ENCODE measurements at regions not wholly inside any gene's neighbourhood (a gene's known extent, or its start where the extent isn't known, plus 50 kb on each side); places are given as distances from the start of the nearest gene placed in this dataset.

DNA sequence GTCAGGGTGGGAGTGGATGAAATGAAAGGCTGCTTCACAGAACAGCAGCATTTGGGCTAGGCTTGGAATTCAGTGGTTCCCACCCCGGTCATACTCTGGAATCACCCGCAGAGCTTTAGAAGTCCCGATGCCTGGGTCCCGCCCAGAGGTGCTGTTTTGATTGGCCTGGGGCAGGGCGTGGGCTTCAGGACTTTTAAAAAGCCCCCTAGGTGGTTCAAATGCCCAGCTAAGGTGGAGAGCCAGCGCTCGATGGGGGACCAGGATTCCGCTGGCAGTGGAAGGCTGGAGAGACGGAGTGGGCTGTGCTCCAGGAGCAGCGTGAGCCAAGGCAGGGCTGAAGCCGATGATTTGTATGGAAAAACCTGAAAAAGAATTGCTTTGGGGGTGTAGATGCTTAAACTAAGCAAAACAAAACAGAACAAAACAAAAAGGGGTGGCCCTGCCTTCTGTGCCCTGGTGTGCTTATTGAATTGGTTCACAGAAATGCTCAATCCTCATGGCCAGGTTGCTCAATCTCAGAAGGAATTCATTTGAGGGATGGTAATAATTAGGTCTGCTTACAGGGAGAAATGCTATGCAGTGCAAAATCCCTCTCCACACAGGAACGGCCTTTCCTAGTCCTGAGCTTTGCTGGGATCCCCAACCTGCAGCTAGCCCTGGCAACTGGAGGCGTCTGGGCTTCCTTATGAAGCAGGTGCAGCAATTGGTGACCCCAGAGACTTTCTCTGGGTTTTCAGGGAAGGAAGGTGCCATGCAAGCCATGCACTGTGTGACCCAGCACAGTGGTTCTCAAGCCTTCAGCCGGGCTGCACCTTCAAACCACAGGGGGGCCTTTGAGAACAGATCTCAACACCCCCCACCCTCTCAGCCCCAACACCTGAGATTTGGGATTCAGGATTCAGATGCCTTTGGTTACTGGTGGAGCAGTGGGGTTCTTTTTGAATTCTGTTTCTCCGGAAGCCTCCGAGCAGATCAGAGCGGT, 174.0 kb upstream of the ZNF618 start:
- DNase-seq (ENCODE audit: low read depth in 2 of 2, low spot score in 1 of 2) = no peak

DNA sequence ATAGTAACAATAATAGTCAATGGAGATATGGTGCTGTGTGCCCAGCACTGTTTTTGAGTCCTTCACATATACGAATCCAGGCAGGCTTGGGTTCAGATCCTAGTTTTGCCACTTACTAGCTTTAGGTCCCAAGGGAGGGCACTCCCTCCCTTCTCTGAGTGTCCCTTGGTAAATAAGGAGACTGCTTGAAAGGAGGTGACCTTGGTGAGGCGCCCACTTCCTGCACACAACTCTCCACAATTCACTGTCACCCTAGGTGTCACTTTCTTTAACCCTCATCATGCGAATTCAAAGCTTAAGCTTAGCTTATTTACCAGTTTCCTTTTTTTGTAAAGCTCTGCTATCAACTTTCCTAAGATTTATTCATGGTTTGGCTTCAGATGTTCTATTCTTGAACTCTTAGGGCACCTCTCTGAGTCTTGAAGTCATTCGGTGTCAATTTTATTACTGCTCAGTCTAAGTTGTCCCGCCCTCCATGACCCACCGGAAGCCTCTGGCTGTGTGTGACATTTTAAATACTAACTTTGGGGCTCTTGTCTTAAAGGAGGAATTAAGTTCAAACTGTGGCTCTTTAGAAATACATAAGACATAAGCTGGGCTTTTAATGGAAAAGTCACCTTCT, 170.7 kb upstream of the ZNF618 start:
- no peak for DNase-seq (ENCODE audit: low read depth in 2 of 2, low spot score in 1 of 2)

DNA sequence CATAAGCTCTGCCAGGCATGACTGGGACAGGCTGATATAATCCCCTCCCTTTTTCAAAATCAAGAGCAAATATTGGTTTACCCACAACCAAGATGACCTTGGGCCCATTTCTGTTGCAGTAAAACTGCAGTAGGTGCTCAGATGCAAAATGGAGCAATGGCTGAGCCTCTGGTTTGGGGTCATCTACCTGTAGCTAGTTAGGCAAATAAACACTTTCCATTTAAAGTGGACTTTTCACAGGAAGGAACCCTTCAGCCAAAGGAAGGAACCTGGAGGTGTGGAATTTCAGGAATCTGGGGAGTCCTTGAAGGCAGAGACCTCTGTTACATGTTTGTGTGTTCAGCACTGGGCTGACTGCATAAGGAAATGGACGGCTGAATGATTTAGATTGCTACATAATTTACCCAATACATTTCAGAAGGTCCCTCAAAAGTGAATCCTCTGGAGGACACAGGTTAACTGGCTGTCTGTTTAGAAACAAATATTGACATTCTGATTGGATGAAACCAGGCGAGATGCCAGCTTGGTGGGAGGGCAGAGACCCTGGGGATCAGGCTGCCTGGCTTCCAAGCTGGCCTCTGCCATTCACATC, 170.1 kb upstream of the ZNF618 start:
- no peak for DNase-seq (ENCODE audit: low read depth in 2 of 2, low spot score in 1 of 2)

DNA sequence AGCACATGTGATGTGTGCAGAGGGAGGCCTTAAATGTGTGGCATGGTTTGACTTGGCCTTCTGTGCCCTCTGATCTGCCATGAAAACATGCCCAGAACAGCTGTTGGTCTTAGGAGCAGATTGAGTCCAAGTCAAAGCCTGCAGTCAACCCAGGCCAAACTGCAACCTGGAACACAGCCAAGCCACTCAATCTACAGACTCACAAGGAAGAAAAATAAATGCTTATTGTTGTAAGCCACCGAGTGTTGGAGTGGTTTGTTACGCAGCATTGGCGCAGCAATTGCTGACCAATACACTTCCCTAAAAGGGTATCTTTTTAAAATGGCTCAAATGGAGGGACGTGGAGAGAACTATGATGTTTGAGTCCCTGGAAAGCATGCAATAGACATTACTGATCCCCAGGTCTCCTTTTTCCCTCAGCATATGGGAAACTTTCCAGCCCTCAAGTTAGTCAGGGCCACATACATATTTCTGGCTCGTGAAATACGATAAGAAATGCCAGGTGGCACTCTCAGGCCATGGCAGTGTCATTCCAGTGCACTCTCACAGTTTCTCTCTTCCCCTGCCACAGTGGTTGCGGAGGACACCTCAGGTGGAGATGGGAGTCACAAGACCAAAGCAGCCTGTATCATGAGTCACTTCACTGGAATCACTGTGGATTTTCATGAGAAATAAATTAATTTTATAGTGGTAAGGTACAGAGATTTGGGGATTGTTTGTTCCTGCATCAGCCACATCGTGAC, 168.0 kb upstream of the ZNF618 start:
- DNase-seq (ENCODE audit: low read depth in 2 of 2, low spot score in 1 of 2) = no peak

DNA sequence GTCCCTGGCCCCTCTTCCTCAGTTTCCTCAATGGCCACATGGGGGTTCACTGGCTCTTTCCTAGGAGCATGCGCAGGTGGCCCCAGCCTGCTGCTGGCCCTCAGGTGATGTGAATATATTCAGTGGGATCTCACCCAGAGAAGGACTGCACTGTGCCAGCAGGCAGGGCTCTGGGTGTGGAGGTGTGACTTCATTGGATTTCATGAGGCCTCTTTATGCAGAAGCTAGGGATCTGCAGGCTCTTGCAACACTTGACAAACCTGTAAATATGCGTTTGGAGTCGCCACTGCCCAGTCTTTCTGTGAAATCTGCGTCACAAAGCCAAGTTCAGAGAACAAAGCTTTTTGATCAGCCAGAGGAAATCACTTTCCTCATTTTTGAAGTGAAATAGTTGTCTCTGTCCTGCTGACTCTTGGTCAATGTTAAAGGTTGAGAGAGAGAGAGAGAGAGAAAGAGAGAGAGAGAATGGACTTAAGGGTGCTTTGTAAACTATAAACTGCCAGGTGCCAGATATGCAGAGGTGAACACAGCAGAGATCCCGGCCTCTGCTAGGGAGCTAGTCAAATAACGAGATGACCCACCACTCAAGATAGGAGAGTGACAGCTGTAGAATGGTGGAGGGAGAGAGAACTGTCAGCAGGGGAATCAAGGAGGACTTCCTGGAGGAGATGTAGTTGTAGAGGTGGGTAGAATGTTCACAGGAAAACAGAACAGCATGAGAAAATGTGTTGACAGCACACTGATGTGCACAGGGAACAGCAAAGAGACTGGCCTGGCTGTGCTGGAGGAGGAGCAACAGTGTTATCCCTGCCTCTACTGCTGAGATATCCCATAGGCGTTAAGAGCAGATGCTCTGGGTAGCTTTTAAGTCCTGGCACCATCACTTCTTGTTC, 167.0 kb upstream of the ZNF618 start:
- DNase-seq (ENCODE audit: low read depth in 2 of 2, low spot score in 1 of 2) = no peak

DNA sequence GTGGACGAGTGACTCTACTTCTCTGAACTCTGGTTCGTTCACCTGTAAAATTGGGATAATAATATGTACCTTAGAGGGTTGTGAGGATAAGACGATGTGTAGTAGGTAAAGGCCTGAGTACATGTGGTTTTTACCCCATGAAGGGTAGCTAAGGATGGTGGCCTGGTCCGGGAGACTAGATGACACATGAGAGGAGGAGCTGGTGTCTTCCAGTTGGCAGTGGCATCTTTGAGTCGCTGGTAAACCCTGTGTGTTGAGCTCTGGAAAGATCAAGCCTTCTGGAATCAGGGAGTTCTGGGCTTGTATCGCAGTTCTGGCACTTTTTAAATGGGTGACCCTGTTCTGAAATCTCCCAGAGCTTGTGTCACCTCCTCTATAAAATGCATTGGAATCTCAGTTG, 166.4 kb upstream of the ZNF618 start:
- DNase-seq (ENCODE audit: low read depth in 2 of 2, low spot score in 1 of 2) = no peak

DNA sequence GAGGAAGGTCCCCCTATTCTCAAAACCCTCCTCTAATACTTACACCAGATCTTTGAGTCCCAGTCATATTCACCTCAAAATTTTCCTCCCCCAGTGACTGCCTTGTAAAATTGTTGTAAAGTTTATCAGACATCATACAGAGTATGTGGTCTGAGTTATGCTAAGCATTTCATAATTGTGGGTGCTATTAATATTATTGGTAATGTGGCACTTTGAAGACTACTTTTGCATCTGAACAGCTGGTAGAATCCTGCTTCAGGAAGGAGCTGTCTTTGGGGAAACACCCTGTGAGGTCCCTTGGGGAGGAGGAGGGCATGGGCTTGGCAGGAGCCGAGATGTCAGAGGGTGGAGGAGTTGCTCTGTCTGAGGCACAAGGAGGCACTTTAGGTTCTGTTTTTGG, 164.9 kb upstream of the ZNF618 start:
- no peak for DNase-seq (ENCODE audit: low read depth in 2 of 2, low spot score in 1 of 2)

DNA sequence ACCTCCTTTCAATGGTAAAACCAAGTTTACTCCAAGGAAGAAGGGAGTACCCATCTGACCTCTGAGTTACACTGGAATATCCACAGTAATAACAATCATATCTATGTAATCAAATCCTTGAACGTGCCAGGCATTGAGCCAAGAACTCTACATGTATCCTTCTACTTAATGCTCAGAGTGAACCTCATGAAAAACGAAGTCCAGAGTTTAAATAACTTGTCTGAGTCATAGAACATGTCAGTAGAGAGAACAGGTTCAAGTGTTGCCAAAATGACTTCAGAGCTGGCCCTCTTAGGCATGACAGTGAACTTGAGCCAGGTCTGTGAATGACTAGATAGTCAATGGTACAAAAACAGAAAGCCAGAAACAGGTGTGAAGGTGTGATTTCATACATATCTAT, 164.1 kb upstream of the ZNF618 start:
- DNase-seq (ENCODE audit: low read depth in 2 of 2, low spot score in 1 of 2) = no peak

DNA sequence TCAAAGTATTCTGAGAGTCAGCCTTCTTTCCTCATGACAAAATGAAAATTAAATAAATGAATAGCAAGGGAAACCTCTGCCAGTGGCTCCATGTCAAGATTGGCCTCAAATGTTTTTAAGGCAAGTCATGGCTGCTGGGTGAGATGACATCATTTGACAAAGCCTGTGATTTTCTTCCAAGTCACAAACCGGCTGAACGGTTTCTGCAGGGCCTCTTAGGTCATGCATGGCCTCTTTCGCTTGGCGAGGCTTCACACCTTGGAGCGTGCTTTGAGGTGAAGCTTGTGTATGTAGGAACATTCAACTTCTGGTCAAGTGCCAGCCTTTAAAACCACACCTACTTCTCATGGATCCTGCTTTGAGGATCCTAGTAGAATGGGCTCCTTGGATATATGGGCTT, 161.0 kb upstream of the ZNF618 start:
- no peak for DNase-seq (ENCODE audit: low read depth in 2 of 2, low spot score in 1 of 2)

DNA sequence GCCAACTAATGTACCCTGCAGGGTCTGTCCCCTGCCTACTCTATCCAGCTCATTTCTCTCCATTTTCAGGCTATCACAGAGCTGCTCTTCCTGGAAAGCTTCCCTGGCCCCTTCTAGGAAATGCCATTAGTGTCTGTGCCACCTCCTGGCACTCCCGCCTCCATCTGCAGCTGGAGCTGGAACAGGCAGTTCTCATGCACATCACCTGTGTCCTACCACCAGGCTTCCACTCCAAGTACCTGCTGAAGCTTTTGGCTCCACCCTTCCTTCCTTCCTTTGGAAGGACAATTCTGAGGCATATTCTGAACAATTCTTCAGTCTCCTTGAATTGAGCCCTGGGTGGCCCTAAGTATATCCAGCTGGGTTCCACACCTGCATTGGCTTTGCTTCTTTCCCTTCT, 156.2 kb upstream of the ZNF618 start:
- DNase-seq (ENCODE audit: low read depth in 2 of 2, low spot score in 1 of 2) = no peak

DNA sequence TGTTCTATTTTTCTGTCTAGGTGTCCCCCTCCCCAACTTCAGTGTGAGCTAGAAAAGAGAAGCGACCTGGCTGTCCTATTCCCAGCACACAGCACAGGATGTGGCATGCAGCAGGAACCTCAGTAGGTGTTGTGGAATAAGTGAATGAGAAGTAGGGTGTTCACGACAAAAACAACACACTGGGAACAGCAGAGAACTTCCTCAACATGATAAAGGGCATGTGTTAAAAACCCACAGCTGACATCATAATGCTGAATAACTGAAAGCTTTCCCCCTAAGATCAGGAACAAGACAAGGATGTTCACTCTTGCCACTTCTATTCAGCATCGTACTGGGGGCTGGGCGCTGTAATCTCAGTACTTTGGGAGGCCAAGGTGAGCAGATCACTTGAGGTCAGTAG, 155.6 kb upstream of the ZNF618 start:
- DNase-seq (ENCODE audit: low read depth in 2 of 2, low spot score in 1 of 2) = no peak

DNA sequence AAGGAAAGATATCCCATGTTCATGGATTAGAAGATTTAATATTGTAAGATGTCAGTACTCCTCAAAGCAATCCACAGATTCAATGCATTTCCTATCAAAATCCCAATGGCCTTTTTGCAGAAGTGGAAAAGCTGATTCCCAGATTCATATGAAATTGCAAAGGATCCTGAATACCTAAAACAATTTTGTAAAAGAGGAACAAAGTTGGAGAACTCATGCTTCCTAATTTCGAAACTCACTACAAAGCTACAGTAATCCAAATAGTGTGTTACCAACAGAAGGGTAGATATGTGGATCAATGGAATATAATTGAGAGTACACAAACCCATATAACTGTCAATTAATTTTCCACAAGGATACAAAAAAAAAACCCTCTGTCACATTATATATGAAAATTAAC, 154.3 kb upstream of the ZNF618 start:
- no peak for DNase-seq (ENCODE audit: low read depth in 2 of 2, low spot score in 1 of 2)

DNA sequence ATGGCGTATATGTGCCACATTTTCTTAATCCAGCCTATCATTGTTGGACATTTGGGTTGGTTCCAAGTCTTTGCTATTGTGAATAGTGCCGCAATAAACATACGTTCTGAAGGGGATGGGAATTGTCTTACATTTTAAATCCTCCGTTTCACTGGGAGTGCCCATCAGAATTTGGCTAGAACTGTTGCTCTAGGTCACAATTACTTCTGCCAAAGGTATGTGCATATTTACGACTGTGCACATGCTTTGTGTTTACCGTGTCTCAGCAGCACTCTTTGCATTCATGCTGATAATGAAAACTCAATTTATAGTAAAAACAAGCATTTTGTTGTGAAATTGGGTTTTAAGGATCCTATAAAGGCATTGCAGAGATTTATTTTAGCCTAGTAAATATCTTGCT, 151.9 kb upstream of the ZNF618 start:
- no peak for DNase-seq (ENCODE audit: low read depth in 2 of 2, low spot score in 1 of 2)

DNA sequence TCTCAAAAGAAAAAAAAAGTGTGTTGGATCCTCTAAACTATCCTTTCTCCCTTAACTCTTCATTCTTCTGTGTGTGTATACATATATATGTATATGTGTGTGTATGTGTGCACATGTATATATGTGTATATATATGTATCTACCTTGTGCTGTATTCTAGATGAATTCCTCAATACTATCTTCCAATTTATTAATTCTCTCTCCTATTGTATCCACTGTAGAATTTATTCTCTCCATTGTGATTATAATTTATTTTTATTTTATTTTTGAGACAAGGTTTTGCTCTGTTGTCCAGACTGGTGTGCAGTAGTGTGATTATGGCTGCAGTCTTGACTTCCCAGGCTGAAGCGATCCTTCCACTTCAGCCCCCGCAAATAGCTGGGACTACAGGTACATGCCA, 147.1 kb upstream of the ZNF618 start:
- DNase-seq (ENCODE audit: low read depth in 2 of 2, low spot score in 1 of 2) = no peak

DNA sequence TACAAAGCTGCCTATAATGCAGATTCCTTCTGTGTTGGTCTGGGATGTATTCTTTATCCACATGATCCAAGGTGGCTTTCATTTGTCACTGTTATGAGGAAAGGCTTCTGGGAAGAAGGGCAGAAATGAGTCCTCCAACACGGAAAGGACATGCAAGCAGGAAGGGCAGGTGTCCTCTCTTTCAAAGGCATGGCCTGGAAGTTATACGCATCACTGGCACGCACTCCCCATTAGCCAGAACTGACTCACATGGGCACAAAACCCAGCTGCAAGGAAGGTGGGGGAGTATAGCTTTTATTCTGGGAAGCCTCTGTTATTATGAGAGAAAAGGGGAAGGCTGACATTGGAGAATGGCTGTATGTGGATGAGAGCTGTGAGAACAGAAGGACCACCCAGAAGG, 141.3 kb upstream of the ZNF618 start:
- DNase-seq (ENCODE audit: low read depth in 2 of 2, low spot score in 1 of 2) = no peak

DNA sequence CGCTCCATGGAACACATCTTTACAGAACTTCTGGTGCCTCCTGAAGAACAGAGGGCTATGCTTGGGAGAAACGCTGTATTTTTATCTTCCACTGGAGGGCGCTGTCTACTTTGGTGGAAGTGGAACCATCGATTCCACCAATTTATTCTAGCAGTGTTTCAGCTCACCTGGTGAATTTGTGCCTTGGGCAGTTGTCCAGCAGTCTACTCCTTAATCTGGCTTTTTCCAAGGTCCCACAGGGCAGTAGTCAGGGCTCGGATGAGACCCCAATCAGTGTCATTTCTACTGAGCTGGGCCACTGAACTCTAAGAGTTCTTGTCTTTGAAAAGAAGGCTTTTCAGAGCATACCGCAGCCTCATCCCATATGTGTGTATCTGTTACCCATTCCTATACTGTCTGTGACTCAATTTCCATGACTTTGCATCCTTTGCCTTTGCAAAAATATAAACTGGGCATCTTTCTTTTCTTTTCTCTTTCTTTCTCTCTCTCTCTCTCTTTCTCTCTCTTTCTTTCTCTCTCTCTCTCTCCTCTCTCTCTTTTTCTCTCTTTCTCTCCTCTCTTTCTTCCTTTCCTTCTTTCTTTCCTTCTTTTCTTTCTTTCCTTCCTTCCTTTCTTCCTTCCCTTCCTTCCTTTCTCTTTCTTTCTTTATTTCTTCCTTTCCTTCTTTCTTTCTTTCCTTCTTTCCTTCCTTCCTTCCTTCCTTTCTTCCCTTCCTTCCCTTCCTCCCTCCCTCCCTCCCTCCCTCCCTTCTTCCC, 138.4 kb upstream of the ZNF618 start:
- DNase-seq (ENCODE audit: low read depth in 2 of 2, low spot score in 1 of 2) = no peak

DNA sequence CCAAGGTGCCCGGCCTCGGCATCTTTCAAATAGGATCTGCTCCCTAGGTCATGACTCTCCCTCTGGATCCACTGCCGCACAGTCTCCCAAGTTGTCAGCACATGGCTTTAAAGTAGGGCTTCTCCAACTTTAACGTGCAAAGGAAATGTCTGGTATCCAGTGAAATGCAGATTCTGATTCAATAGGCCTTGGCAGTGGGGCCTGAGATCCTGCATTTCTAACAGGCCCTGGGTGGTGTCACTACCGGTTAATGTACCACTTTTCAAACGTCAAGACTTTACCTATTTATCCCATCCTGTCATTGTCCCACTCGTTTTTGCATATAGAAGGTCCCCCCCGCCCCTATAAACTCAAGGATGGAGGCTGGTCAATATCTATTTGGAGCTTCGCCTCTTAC, 137.6 kb upstream of the ZNF618 start:
- DNase-seq (ENCODE audit: low read depth in 2 of 2, low spot score in 1 of 2) = no peak

DNA sequence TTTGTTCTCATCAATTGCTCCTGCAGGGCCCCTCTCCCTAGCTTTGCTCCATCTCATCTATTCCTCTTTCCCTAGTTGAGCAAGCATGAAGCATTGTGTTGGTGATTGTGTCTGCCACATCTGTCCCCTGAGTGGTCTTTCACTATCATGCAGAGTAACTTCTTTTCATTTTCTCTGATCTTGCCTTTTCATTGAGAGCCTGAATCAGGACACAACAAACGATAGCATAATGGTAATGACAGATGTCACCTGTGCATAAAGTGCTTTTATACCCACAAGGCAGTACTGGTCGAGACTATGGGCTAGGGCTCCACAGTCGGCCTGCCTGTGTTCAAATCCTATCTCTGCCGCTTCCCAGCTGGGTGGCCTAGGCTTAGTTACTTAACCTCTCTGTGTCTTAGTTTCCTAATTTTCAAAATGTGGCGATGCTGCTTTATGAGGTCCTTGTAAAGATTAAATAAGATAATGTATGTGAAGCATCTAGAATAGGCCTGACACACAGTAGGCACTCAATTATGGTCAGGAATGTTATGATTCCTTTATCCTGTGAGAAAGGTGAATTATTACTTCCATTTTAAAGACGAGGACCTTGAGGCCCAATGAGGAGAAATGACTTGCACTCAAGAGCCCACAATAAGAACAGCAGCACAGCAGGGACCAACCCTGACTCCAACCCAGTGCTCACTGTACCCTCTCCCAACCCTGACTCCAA, 137.1 kb upstream of the ZNF618 start:
- no peak for DNase-seq (ENCODE audit: low read depth in 2 of 2, low spot score in 1 of 2)

Data from stimulated activated CD8-positive, alpha-beta memory T cell treated with anti-CD3 and anti-CD28 coated beads, Interleukin-4, amount 100 ng/mL, for 1 hour (primary cell).